ENCODE measurements at regions not wholly inside any gene's neighbourhood (a gene's known extent, or its start where the extent isn't known, plus 50 kb on each side); places are given as distances from the start of the nearest gene placed in this dataset.

GRCh38 chr19:31132753-31133110 is 216.5 kb downstream of the TSHZ3 start:
- POLR2A ChIA-PET, result no interaction called here

GRCh38 chr19:31128291-31128690 is 220.9 kb downstream of the TSHZ3 start:
- ChIA-PET CTCF (no interaction called here), POLR2A (no interaction called here)
- TF ChIP-seq LEF1 (IDR thresholded peaks at IDR 0.05; ENCODE audit: borderline replicate concordance), result no peak
- TF ChIP-seq CTBP1 (IDR thresholded peaks at IDR 0.05; ENCODE audit: borderline replicate concordance), result no peak
- TF ChIP-seq HDGF (IDR thresholded peaks at IDR 0.05; ENCODE audit: borderline replicate concordance), result no peak
- TF ChIP-seq FOXM1 (IDR thresholded peaks at IDR 0.05; ENCODE audit: borderline replicate concordance), result no peak
- no peak for TF ChIP-seq NFRKB (IDR thresholded peaks at IDR 0.05)
- TF ChIP-seq ARNT (IDR thresholded peaks at IDR 0.05), result no peak
- TF ChIP-seq, protein P1, sequence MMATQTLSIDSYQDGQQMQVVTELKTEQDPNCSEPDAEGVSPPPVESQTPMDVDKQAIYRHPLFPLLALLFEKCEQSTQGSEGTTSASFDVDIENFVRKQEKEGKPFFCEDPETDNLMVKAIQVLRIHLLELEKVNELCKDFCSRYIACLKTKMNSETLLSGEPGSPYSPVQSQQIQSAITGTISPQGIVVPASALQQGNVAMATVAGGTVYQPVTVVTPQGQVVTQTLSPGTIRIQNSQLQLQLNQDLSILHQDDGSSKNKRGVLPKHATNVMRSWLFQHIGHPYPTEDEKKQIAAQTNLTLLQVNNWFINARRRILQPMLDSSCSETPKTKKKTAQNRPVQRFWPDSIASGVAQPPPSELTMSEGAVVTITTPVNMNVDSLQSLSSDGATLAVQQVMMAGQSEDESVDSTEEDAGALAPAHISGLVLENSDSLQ (IDR thresholded peaks at IDR 0.05), result no peak
- no peak for TF ChIP-seq FOXA1 (IDR thresholded peaks at IDR 0.05)
- no peak for TF ChIP-seq SP1 (IDR thresholded peaks at IDR 0.05)
- no peak for TF ChIP-seq SUZ12 (IDR thresholded peaks at IDR 0.05)
- no peak for DNase-seq (ENCODE audit: extremely low spot score)

More at GRCh38 chr19:31132753-31133110, 216.5 kb downstream of the TSHZ3 start:
- TF ChIP-seq ELF4 (IDR thresholded peaks at IDR 0.05), result no peak
- DNase-seq (ENCODE audit: extremely low spot score), result no peak
- CTCF ChIA-PET, result no interaction called here

DNA sequence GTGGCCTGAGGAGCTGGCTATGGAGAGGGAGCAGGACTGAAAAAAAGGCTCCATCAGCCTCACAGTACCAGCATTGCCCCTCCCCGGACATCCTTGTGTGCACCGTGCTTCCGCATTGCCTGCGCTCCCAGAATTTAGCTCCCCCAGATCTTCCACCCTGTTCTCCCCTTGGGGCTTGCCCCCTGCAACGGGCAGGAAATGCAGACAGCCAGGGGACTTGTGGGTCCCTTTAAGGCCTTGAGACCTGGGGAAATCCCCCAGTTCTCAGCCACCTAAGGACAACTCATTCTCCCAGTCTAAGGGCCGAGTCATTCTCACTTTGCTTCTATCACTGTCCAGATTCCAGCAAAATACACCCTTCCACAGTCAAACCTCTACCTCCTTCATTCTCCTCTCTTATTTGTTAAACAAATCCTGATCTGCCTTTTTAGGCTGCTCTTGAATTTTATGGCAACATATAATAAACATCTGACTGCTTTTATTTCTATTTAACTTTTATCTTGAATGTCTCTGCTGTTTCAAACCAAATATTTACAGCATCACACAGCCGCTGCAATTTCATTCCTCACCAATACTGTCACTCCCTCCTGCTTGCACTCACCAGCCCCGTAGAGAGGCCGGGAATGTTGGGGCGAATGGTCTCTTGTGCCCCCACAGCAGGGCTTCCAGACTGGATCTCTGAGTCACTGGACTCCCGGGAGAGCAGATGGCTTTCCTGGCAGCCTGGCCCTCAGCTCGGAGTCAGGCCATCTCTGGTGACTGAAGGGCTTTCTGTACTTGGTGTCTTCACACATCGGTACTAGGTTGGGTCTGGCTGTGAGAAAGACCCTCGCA is 221.9 kb downstream of the TSHZ3 start:
- ChIA-PET POLR2A (no interaction called here), CTCF (no interaction called here)
- TF ChIP-seq SP1 (IDR thresholded peaks at IDR 0.05) (no peak), FOXM1 (IDR thresholded peaks at IDR 0.05; ENCODE audit: borderline replicate concordance) (no peak), L3MBTL2 (conservative IDR thresholded peaks at IDR 0.05) (no peak), HDGF (IDR thresholded peaks at IDR 0.05; ENCODE audit: borderline replicate concordance) (no peak), FOXK2 (IDR thresholded peaks at IDR 0.05) (no peak), ELF4 (IDR thresholded peaks at IDR 0.05) (no peak), LEF1 (IDR thresholded peaks at IDR 0.05; ENCODE audit: borderline replicate concordance) (no peak), NFRKB (IDR thresholded peaks at IDR 0.05) (no peak), ZNF384 (IDR thresholded peaks at IDR 0.05) (no peak), FOXA1 (IDR thresholded peaks at IDR 0.05) (no peak), SUZ12 (IDR thresholded peaks at IDR 0.05) (no peak)

DNA sequence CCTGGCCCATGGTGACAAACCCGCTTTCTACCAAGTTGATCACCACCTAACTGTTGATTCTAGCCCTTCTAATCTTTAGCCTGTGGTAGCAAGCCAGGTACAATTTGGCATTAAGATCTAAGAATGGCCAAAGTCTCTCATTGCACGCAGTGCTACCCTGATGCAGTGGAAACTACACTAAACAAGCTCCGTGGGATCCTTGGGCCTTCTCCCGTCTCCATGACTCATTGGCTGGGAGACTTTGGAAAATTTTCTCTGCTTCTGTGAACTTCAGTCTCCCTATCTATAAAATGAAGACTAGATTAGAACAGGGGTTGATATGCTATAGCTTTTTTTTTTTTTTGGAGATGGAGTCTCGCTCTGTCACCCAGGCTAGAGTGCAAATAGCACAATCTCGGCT is 223.0 kb downstream of the TSHZ3 start:
- ChIA-PET CTCF (no interaction called here), POLR2A (no interaction called here)
- DNase-seq (ENCODE audit: extremely low spot score), result no peak

More for the DNA sequence above, 221.9 kb downstream of the TSHZ3 start:
- no peak for DNase-seq (ENCODE audit: extremely low spot score)

GRCh38 chr19:31125071-31125470 is 224.2 kb downstream of the TSHZ3 start:
- POLR2A ChIA-PET, result no interaction called here
- TF ChIP-seq SP1 (IDR thresholded peaks at IDR 0.05) (no peak), FOXK2 (IDR thresholded peaks at IDR 0.05) (no peak), SUZ12 (IDR thresholded peaks at IDR 0.05) (no peak), FOXA1 (IDR thresholded peaks at IDR 0.05) (no peak), ARNT (IDR thresholded peaks at IDR 0.05) (no peak), NFRKB (IDR thresholded peaks at IDR 0.05) (no peak), BHLHE40 (IDR thresholded peaks at IDR 0.05; ENCODE audit: borderline replicate concordance) (no peak), ZNF384 (IDR thresholded peaks at IDR 0.05) (no peak), FOXM1 (IDR thresholded peaks at IDR 0.05; ENCODE audit: borderline replicate concordance) (no peak), ELF4 (IDR thresholded peaks at IDR 0.05) (no peak), L3MBTL2 (conservative IDR thresholded peaks at IDR 0.05) (no peak)
- TF ChIP-seq, protein P1 (IDR thresholded peaks at IDR 0.05), result no peak
- CTCF ChIA-PET, result no interaction called here
- no peak for DNase-seq (ENCODE audit: extremely low spot score)

More for the DNA sequence above, 223.0 kb downstream of the TSHZ3 start:
- TF ChIP-seq FOXM1 (IDR thresholded peaks at IDR 0.05; ENCODE audit: borderline replicate concordance) (no peak), NFRKB (IDR thresholded peaks at IDR 0.05) (no peak), TARDBP (IDR thresholded peaks at IDR 0.05) (no peak)

DNA sequence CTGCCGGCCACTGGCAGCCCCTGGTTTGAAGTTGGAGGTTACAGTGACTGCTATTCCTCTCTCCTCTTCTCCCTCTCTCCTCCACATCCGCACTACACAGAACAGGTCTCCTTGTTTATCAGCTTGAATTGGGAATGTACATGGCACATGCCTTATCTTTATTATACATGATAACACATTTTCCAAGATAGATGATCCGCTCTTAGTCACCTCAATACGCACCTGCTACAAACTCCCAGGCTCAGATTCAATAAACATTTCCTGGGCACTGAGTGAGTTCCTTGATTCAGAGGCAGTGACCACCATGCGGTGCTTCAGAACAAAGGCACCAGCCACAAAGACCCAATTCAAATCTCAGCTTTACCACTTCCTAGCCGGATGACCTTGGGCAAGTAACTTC is 227.7 kb downstream of the TSHZ3 start:
- ChIA-PET CTCF (interaction anchor here (0.7 kb wide), 1 partner anchor 343 kb away, joined by 4 read pairs; no protein-coding TSS in a partner anchor), POLR2A (no interaction called here)
- TF ChIP-seq CTBP1 (IDR thresholded peaks at IDR 0.05; ENCODE audit: borderline replicate concordance), result no peak
- no peak for TF ChIP-seq FOXM1 (IDR thresholded peaks at IDR 0.05; ENCODE audit: borderline replicate concordance)
- TF ChIP-seq FOXA1 (IDR thresholded peaks at IDR 0.05), result no peak
- TF ChIP-seq L3MBTL2 (conservative IDR thresholded peaks at IDR 0.05), result no peak
- DNase-seq (ENCODE audit: extremely low spot score), result no peak

DNA sequence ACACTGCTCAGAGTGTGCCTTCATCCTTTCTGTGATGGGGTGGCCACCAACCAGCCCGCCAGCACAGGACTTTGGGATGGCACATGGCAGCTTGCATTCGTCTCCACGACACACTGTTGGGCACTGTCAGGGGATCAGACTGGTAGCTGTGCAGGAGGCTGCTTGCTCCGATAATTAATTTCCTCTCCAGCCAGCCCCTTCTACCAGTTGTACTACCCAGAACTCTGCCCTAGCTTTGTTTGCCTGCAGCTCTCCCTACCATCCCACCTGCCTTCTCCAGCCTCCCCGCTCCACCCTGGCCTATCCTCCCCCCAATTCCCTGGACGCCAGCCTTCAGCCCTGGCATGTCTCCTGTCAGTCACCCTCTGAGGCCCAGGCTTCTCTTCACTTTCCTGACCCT is 228.3 kb downstream of the TSHZ3 start:
- no peak for TF ChIP-seq ZNF384 (IDR thresholded peaks at IDR 0.05)
- no peak for TF ChIP-seq NFRKB (IDR thresholded peaks at IDR 0.05)
- TF ChIP-seq CTBP1 (IDR thresholded peaks at IDR 0.05; ENCODE audit: borderline replicate concordance), result no peak
- no peak for TF ChIP-seq FOXM1 (IDR thresholded peaks at IDR 0.05; ENCODE audit: borderline replicate concordance)
- no peak for TF ChIP-seq TARDBP (IDR thresholded peaks at IDR 0.05)
- no peak for TF ChIP-seq BHLHE40 (IDR thresholded peaks at IDR 0.05; ENCODE audit: borderline replicate concordance)
- TF ChIP-seq LEF1 (IDR thresholded peaks at IDR 0.05; ENCODE audit: borderline replicate concordance), result no peak
- no peak for TF ChIP-seq ELF4 (IDR thresholded peaks at IDR 0.05)
- TF ChIP-seq FOXA1 (IDR thresholded peaks at IDR 0.05), result no peak
- no peak for TF ChIP-seq HDGF (IDR thresholded peaks at IDR 0.05; ENCODE audit: borderline replicate concordance)
- TF ChIP-seq FOXK2 (IDR thresholded peaks at IDR 0.05), result no peak
- no peak for TF ChIP-seq SP1 (IDR thresholded peaks at IDR 0.05)
- TF ChIP-seq, protein P1 (IDR thresholded peaks at IDR 0.05), result no peak
- no peak for TF ChIP-seq ARNT (IDR thresholded peaks at IDR 0.05)
- no peak for TF ChIP-seq L3MBTL2 (conservative IDR thresholded peaks at IDR 0.05)
- TF ChIP-seq SUZ12 (IDR thresholded peaks at IDR 0.05), result no peak
- DNase-seq (ENCODE audit: extremely low spot score), result no peak
- ChIA-PET CTCF (no interaction called here), POLR2A (no interaction called here)

Measured in HEK293T (cell line).